ENCODE measurements at regions not wholly inside any gene's neighbourhood (a gene's known extent, or its start where the extent isn't known, plus 50 kb on each side); places are given as distances from the start of the nearest gene placed in this dataset.

- Histone ChIP-seq H3K27me3 (no peaks in the 10 kb centered on the region), H3K9me3 (no peaks in the 10 kb centered on the region), H3K36me3 (no peaks in the 10 kb centered on the region), H3K27ac (no peak overlapping the region), H3K4me3 (replicated peaks in 1 of 3) (no peak overlapping the region), H3K4me1 (no peaks in the 10 kb centered on the region)
- intact Hi-C loops (cut with DNase I) = no loop called here
- 79 to 82% methylated on average over 1 of the region's 1 CpG for WGBS, 2 donors
- TF ChIP-seq, protein P1, sequence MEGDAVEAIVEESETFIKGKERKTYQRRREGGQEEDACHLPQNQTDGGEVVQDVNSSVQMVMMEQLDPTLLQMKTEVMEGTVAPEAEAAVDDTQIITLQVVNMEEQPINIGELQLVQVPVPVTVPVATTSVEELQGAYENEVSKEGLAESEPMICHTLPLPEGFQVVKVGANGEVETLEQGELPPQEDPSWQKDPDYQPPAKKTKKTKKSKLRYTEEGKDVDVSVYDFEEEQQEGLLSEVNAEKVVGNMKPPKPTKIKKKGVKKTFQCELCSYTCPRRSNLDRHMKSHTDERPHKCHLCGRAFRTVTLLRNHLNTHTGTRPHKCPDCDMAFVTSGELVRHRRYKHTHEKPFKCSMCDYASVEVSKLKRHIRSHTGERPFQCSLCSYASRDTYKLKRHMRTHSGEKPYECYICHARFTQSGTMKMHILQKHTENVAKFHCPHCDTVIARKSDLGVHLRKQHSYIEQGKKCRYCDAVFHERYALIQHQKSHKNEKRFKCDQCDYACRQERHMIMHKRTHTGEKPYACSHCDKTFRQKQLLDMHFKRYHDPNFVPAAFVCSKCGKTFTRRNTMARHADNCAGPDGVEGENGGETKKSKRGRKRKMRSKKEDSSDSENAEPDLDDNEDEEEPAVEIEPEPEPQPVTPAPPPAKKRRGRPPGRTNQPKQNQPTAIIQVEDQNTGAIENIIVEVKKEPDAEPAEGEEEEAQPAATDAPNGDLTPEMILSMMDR (IDR thresholded peaks at IDR 0.05) = no peak
- no peak for TF ChIP-seq POLR2A (IDR thresholded peaks at IDR 0.05)
- DNase-seq = no peak
These were observed 1130.3 kb upstream of the CNTN5 start for GRCh38 chr11:97890466-97890865.

DNA sequence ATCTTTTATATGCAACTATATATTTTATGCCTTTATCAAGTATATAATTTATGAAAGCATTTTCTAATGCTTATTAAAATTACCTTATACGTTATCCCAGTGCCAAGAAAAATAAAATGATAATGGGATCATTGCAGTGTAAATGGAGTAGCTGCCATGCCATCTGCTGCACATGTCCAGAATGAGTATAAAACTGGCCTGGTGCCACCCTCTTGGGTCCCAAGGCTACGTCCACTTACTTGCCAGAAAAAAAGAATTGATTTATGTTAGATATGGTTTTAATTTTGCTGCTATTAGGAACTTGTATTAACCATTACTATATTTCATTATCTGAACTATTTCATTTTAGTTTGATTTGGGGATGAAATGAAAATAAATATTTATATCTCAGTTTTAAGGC, 1127.1 kb upstream of the CNTN5 start:
- Histone ChIP-seq H3K27ac (no peak overlapping the region), H3K4me3 (replicated peaks in 1 of 3) (no peak overlapping the region), H3K4me1 (no peaks in the 10 kb centered on the region), H3K9me3 (no peaks in the 10 kb centered on the region), H3K36me3 (no peaks in the 10 kb centered on the region), H3K27me3 (no peaks in the 10 kb centered on the region)
- DNase-seq = no peak
- intact Hi-C loops (cut with DNase I) = no loop called here
- whole genome bisulfite sequencing, 2 donors = 58 to 64% methylated on average over 2 of the region's 2 CpGs
- TF ChIP-seq POLR2A (IDR thresholded peaks at IDR 0.05) = no peak
- TF ChIP-seq, protein P1 (IDR thresholded peaks at IDR 0.05) = no peak

GRCh38 chr11:97894978-97895377, 1125.8 kb upstream of the CNTN5 start:
- Histone ChIP-seq H3K4me3 (replicated peaks in 1 of 3) (no peak overlapping the region), H3K9me3 (no peaks in the 10 kb centered on the region), H3K4me1 (no peaks in the 10 kb centered on the region), H3K36me3 (no peaks in the 10 kb centered on the region), H3K27ac (no peak overlapping the region), H3K27me3 (no peaks in the 10 kb centered on the region)
- DNase-seq = no peak
- intact Hi-C loops (cut with DNase I) = no loop called here
- WGBS, 2 donors = 89 to 94% methylated on average over 2 of the region's 2 CpGs
- no peak for TF ChIP-seq POLR2A (IDR thresholded peaks at IDR 0.05)
- TF ChIP-seq, protein P1 (IDR thresholded peaks at IDR 0.05) = no peak

DNA sequence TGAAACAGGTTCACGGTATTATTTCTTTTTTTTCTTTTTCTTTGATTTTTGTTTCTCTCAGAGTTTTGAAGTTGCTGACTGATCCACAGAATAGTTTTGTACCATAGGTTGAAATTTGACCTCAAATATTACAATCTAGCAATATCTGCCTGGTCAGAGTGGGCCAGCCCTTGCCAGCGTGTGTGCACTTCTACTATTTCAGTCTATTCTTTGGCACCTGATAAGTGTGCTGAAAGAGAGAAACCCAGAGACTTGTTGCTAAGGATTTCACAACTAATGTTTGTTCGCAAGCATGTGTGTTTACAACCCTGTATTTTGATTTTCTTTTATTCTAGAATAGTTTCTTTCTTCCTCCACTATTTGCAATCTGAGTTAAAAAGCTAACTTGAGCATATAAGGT, 1125.2 kb upstream of the CNTN5 start:
- no peaks in the 10 kb centered on the region for H3K9me3 ChIP-seq
- H3K4me1 ChIP-seq = no peaks in the 10 kb centered on the region
- no peak overlapping the region for H3K27ac ChIP-seq
- DNase-seq = no peak
- H3K27me3 ChIP-seq = no peaks in the 10 kb centered on the region
- H3K4me3 ChIP-seq (replicated peaks in 1 of 3) = no peak overlapping the region
- WGBS, 2 donors = 83 to 89% methylated on average over 3 of the region's 3 CpGs
- intact Hi-C loops (cut with DNase I) = no loop called here
- TF ChIP-seq, protein P1 (IDR thresholded peaks at IDR 0.05) = no peak
- TF ChIP-seq POLR2A (IDR thresholded peaks at IDR 0.05) = no peak
- no peaks in the 10 kb centered on the region for H3K36me3 ChIP-seq

DNA sequence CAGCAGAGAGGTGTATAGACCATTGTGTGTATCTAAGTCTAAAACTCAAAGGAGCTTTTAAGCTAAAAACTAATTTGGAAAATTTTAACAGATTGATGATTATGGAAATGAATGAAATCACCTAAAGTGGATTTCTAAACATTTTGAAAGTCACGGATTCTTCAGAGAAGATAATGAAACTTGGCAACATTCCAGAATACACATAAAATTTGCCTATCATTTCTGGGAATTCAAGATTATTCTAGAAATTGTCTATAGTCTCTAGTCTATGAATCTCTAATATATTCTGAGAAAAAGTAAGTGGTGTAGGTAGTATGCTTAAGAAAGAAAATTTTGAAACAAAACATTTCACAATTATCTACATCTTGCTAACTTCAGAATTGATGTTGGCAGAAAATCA, 1117.9 kb upstream of the CNTN5 start:
- H3K9me3 ChIP-seq = no peaks in the 10 kb centered on the region
- no peaks in the 10 kb centered on the region for H3K27me3 ChIP-seq
- H3K4me3 ChIP-seq (replicated peaks in 1 of 3) = no peak overlapping the region
- DNase-seq = no peak
- H3K4me1 ChIP-seq = no peaks in the 10 kb centered on the region
- intact Hi-C loops (cut with DNase I) = no loop called here
- 85 to 92% methylated on average over 1 of the region's 1 CpG for WGBS, 2 donors
- H3K27ac ChIP-seq = no peak overlapping the region
- no peak for TF ChIP-seq POLR2A (IDR thresholded peaks at IDR 0.05)
- TF ChIP-seq, protein P1 (IDR thresholded peaks at IDR 0.05) = no peak
- H3K36me3 ChIP-seq = no peaks in the 10 kb centered on the region
